Pancreas (tissue), 10 donors: ENCODE measurements at regions not wholly inside any gene's neighbourhood (a gene's known extent, or its start where the extent isn't known, plus 50 kb on each side); places are given as distances from the start of the nearest gene placed in this dataset.

ENCODE experiments used
- ATAC-seq, 4 donors: fragments of 200-7000 bp; cut with Tn5 transposase; one replicate each; pipeline versions ENCODE4 v1.8.0 to v1.9.1; 2020; ENCODE audit warnings: mild to moderate bottlenecking in 4 of 4, moderate library complexity in 4 of 4
- DNase-seq, 6 donors: peaks; one replicate each; pipeline ENCODE4 v3.0.0-alpha.2; 2020
- FAIRE-seq: peaks from 2 replicates; lab custom pipeline; 2012; peaks lifted over from hg19 to GRCh38; lab: Jason Lieb, UNC
- H3K27ac ChIP-seq, 4 donors: fragments of 200-600 bp; sonication (generic); 1 replicate in 3 of 4; 2 replicates in 1 of 4; pipeline versions ENCODE4 v1.5.0 to v1.8.0; 2020
- H3K27me3 ChIP-seq, 4 donors: fragments of 200-600 bp; one replicate each; pipeline ENCODE4 v1.8.0; 2021
- H3K36me3 ChIP-seq, 3 donors: fragments of 200-600 bp; sonication (generic) in 1 of 3; one replicate each; pipeline versions ENCODE4 v1.5.0 to v1.8.0; 2020 to 2021
- H3K4me1 ChIP-seq, 3 donors: fragments of 200-600 bp; one replicate each; pipeline ENCODE4 v1.8.0; 2021
- H3K4me3 ChIP-seq, 4 donors: fragments of 200-600 bp; sonication (generic) in 2 of 4; one replicate each; pipeline versions ENCODE4 v1.5.0 to v1.8.0; 2020 to 2021
- H3K9me3 ChIP-seq, 4 donors: fragments of 200-600 bp; one replicate each; pipeline ENCODE4 v1.8.0; 2021
- WGBS, 2 donors: extraction: QIAGEN DNeasy Blood & Tissue Kit; methylation state at CpG; one replicate each; pipeline ENCODE4 v1.1.7; 2013; 5-methylcytosine and 5-hydroxymethylcytosine counted together
- intact Hi-C, 3 donors: fragments of 100-400 bp; cut with DNase I; formaldehyde crosslinking; loops; one replicate each; pipeline versions ENCODE4 v1.11.1 to v1.14.2; 2022
- TF ChIP-seq, protein P1 (sequence below), 4 donors: fragments of 200-600 bp; sonication (generic) in 3 of 4; IDR thresholded peaks; one replicate each; pipeline versions ENCODE4 v1.5.0 to v1.8.0; 2021; ENCODE audit warnings: antibody characterized with exemption in 4 of 4
- donor health status: healthy with polysubstance abuse.
- donor health status: DM: no; HTN: no; CAD: no; lungs with moderate emphysema.
- donor health status: DM: no; HTN: no; CAD: no.
- donor health status: control.
- donor health status: control.
- donor health status: Bipolar disorder and iron deficiency.
- donor health status: DM: yes; HTN: yes; CAD: no.
- donor health status: DM: no; HTN: no; CAD: no.
- donor health status: DM: no; HTN: no; CAD: no.
- donor health status: DM: yes; HTN: yes; CAD: no.

- Histone ChIP-seq H3K4me1 (no peaks in the 10 kb centered on the region), H3K9me3 (no peaks in the 10 kb centered on the region), H3K27ac (no peak overlapping the region), H3K36me3 (no peaks in the 10 kb centered on the region), H3K4me3 (no peak overlapping the region), H3K27me3 (no peaks in the 10 kb centered on the region)
- TF ChIP-seq, protein P1, sequence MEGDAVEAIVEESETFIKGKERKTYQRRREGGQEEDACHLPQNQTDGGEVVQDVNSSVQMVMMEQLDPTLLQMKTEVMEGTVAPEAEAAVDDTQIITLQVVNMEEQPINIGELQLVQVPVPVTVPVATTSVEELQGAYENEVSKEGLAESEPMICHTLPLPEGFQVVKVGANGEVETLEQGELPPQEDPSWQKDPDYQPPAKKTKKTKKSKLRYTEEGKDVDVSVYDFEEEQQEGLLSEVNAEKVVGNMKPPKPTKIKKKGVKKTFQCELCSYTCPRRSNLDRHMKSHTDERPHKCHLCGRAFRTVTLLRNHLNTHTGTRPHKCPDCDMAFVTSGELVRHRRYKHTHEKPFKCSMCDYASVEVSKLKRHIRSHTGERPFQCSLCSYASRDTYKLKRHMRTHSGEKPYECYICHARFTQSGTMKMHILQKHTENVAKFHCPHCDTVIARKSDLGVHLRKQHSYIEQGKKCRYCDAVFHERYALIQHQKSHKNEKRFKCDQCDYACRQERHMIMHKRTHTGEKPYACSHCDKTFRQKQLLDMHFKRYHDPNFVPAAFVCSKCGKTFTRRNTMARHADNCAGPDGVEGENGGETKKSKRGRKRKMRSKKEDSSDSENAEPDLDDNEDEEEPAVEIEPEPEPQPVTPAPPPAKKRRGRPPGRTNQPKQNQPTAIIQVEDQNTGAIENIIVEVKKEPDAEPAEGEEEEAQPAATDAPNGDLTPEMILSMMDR (IDR thresholded peaks at IDR 0.05) = no peak
- ATAC-seq (no peak), DNase-seq (no peak), FAIRE-seq (no peak)
- intact Hi-C loops = no loop called here
- 54 to 55% methylated on average over 2 of the region's 2 CpGs for WGBS, 2 donors
Observed at GRCh38 chr2:18251486-18251885, 309.0 kb downstream of the RDH14 start.

GRCh38 chr2:18247282-18248110 lies 313.0 kb downstream of the RDH14 start:
- 67 to 72% methylated on average over 7 of the region's 7 CpGs for WGBS, 2 donors
- no peak for ATAC-seq
- FAIRE-seq = no peak
- DNase-seq = no peak
- no peaks in the 10 kb centered on the region for H3K36me3 ChIP-seq
- H3K4me3 ChIP-seq = no peak overlapping the region
- TF ChIP-seq, protein P1 (IDR thresholded peaks at IDR 0.05) = no peak
- H3K27ac ChIP-seq = no peak overlapping the region
- intact Hi-C loops = no loop called here
- no peaks in the 10 kb centered on the region for H3K9me3 ChIP-seq
- no peaks in the 10 kb centered on the region for H3K4me1 ChIP-seq
- no peaks in the 10 kb centered on the region for H3K27me3 ChIP-seq

GRCh38 chr2:18245375-18245774 lies 315.1 kb downstream of the RDH14 start:
- no peak for DNase-seq
- WGBS, 2 donors = 71 to 86% methylated on average over 1 of the region's 1 CpG
- FAIRE-seq = no peak
- Histone ChIP-seq H3K27me3 (no peaks in the 10 kb centered on the region), H3K9me3 (no peaks in the 10 kb centered on the region), H3K4me3 (no peak overlapping the region), H3K27ac (no peak overlapping the region), H3K36me3 (no peaks in the 10 kb centered on the region), H3K4me1 (no peaks in the 10 kb centered on the region)
- intact Hi-C loops = no loop called here
- TF ChIP-seq, protein P1 (IDR thresholded peaks at IDR 0.05) = no peak
- no peak for ATAC-seq

DNA sequence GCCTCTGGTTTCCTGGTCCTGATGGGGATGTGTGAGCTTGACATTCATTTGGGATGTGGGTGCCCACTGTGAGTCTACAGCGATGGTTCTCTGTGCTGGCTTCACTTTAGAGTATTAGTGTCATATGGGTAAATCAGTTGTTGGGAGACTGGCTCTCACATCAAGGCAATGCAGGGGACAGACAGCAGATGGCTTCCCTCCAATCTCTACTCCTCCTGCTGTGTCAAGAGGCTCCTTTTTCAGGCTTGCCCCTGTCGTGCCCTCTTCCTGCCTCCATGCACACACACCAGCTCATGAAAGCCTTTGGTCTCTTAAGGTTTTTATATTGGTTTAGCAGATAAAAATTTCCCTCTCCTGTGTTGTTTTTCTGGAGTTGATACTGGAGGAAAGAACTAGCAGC lies 315.6 kb downstream of the RDH14 start:
- no peak overlapping the region for H3K27ac ChIP-seq
- FAIRE-seq (no peak), DNase-seq (no peak), ATAC-seq (no peak)
- TF ChIP-seq, protein P1 (IDR thresholded peaks at IDR 0.05) = no peak
- no peaks in the 10 kb centered on the region for H3K36me3 ChIP-seq
- H3K4me3 ChIP-seq = no peak overlapping the region
- H3K27me3 ChIP-seq = no peaks in the 10 kb centered on the region
- H3K9me3 ChIP-seq = no peaks in the 10 kb centered on the region
- H3K4me1 ChIP-seq = no peaks in the 10 kb centered on the region
- 48 to 49% methylated on average over 2 of the region's 2 CpGs for whole genome bisulfite sequencing, 2 donors
- intact Hi-C loops = no loop called here

GRCh38 chr2:18243816-18244215 lies 316.6 kb downstream of the RDH14 start:
- no peaks in the 10 kb centered on the region for H3K9me3 ChIP-seq
- H3K36me3 ChIP-seq = no peaks in the 10 kb centered on the region
- no peak overlapping the region for H3K27ac ChIP-seq
- DNase-seq (no peak), FAIRE-seq (no peak), ATAC-seq (no peak)
- intact Hi-C loops = no loop called here
- H3K27me3 ChIP-seq = no peaks in the 10 kb centered on the region
- H3K4me1 ChIP-seq = no peaks in the 10 kb centered on the region
- H3K4me3 ChIP-seq = no peak overlapping the region
- TF ChIP-seq, protein P1 (IDR thresholded peaks at IDR 0.05) = no peak
